SK-N-SH (cell line): ENCODE measurements at regions not wholly inside any gene's neighbourhood (a gene's known extent, or its start where the extent isn't known, plus 50 kb on each side); places are given as distances from the start of the nearest gene placed in this dataset.
A peak's percentile ranks its signal among the peaks of the same experiment; 100 is the strongest.

ENCODE experiments used
- CTCF ChIA-PET: fragments of 300-600, 350-600 bp; formaldehyde crosslinking; extraction: SDS; loops from one replicate; lab custom pipeline; 2021; lab: Yijun Ruan, JAX
- POLR2A ChIA-PET: fragments of 350-600 bp; sonication (Branson Sonifier 250); formaldehyde crosslinking; extraction: SDS; loops from one replicate; lab custom pipeline; 2020; ENCODE audit warnings: antibody characterized with exemption, inconsistent platforms; lab: Yijun Ruan, JAX
- DNase-seq: peaks from one replicate; pipeline ENCODE4 v3.0.0; 2012
- H2AFZ ChIP-seq: fragments of 200-600 bp; sonication (generic); 2 replicates; pipeline ENCODE4 v1.8.1; 2016; ENCODE audit warnings: antibody characterized with exemption, mild to moderate bottlenecking, low read depth
- H3F3A ChIP-seq: fragments of 200-600 bp; sonication (generic); replicated peaks from 2 replicates; pipeline ENCODE3; 2016; ENCODE audit warnings: antibody characterized with exemption, mild to moderate bottlenecking; ENCODE audit not compliant: insufficient read depth
- H3K27ac ChIP-seq, 2 experiments: fragments of 200-500 bp in 1 of 2; fragments of 200-600 bp in 1 of 2; sonication (Bioruptor generic) in 1 of 2; sonication (generic), shearing (Covaris generic) in 1 of 2; 2 replicates each; pipeline versions ENCODE4 v1.5.1 to v1.6.1; 2014 to 2016; ENCODE audit warnings: low read depth in 2 of 2, inconsistent platforms in 1 of 2, low read length in 1 of 2, mild to moderate bottlenecking in 1 of 2, mixed read lengths in 1 of 2
- H3K27me3 ChIP-seq: fragments of 200-600 bp; sonication (generic), shearing (Covaris generic); 2 replicates; pipeline ENCODE4 v1.6.1; 2016; ENCODE audit warnings: mixed run types; ENCODE audit not compliant: insufficient read depth
- H3K36me3 ChIP-seq, 2 experiments: fragments of 200-500 bp in 1 of 2; fragments of 200-600 bp in 1 of 2; sonication (Bioruptor generic) in 1 of 2; sonication (generic) in 1 of 2; replicated peaks in 1 of 2; 2 replicates each; pipeline versions ENCODE3 to v1.5.1; 2014 to 2016; ENCODE audit warnings: low read length in 1 of 2, mild to moderate bottlenecking in 1 of 2; ENCODE audit not compliant: insufficient read depth in 2 of 2, control insufficient read depth in 1 of 2
- H3K4me1 ChIP-seq, 2 experiments: fragments of 200-500 bp in 1 of 2; fragments of 200-600 bp in 1 of 2; sonication (Bioruptor generic) in 1 of 2; sonication (generic), shearing (Covaris generic) in 1 of 2; 2 replicates each; pipeline versions ENCODE4 v1.5.1 to v1.6.1; 2014 to 2016; ENCODE audit warnings: low read depth in 1 of 2, low read length in 1 of 2, mixed run types in 1 of 2; ENCODE audit not compliant: insufficient read depth in 2 of 2, control insufficient read depth in 1 of 2
- H3K4me2 ChIP-seq: fragments of 200-600 bp; sonication (generic), shearing (Covaris generic); 2 replicates; pipeline ENCODE4 v1.6.1; 2017; ENCODE audit warnings: mixed run types
- H3K4me3 ChIP-seq, 2 experiments: fragments of 200-500 bp in 1 of 2; fragments of 200-600 bp in 1 of 2; sonication (Bioruptor generic) in 1 of 2; sonication (generic), shearing (Covaris generic) in 1 of 2; 2 replicates each; pipeline versions ENCODE4 v1.5.1 to v1.8.1; 2014 to 2016; ENCODE audit warnings: low read depth in 2 of 2, inconsistent platforms in 1 of 2, low read length in 1 of 2, mild to moderate bottlenecking in 1 of 2, mixed read lengths in 1 of 2, moderate library complexity in 1 of 2
- H3K79me2 ChIP-seq: fragments of 200-600 bp; sonication (generic); 2 replicates; pipeline ENCODE4 v1.8.1; 2017; ENCODE audit warnings: mild to moderate bottlenecking; ENCODE audit not compliant: insufficient read depth
- H3K9ac ChIP-seq: fragments of 200-600 bp; sonication (generic); 2 replicates; pipeline ENCODE4 v1.6.1; 2017; ENCODE audit warnings: mixed run types
- H3K9me2 ChIP-seq: fragments of 200-600 bp; sonication (generic); 2 replicates; pipeline ENCODE4 v1.6.1; 2017; ENCODE audit warnings: mixed run types
- H3K9me3 ChIP-seq: fragments of 200-600 bp; sonication (generic); 2 replicates; pipeline ENCODE4 v1.6.1; 2017; ENCODE audit warnings: mixed run types, mild to moderate bottlenecking, moderate library complexity
- H4K20me1 ChIP-seq: fragments of 200-600 bp; sonication (generic); 2 replicates; pipeline ENCODE4 v1.6.1; 2017; ENCODE audit warnings: mild to moderate bottlenecking, mixed run types; ENCODE audit not compliant: insufficient read depth
- FOXM1 ChIP-seq: IDR thresholded peaks from 2 replicates; pipeline ENCODE4 v1.4.0; 2012; ENCODE audit warnings: low read depth, mild to moderate bottlenecking
- GABPA ChIP-seq: IDR thresholded peaks from 2 replicates; pipeline ENCODE4 v1.4.0; 2012; ENCODE audit warnings: low read depth, mild to moderate bottlenecking
- GATA2 ChIP-seq: sonication (generic); formaldehyde crosslinking; IDR thresholded peaks from 2 replicates; pipeline ENCODE4 v1.5.0; 2020; ENCODE audit warnings: mild to moderate bottlenecking, missing genetic modification reagents
- IRF3 ChIP-seq: fragments of 150-350 bp; IDR thresholded peaks from 2 replicates; pipeline ENCODE4 v1.6.1; 2016; ENCODE audit warnings: mild to moderate bottlenecking, low read depth, low read length
- JUND ChIP-seq: IDR thresholded peaks from 2 replicates; pipeline ENCODE4 v1.4.0; 2012
- PBX3 ChIP-seq: IDR thresholded peaks from 2 replicates; pipeline ENCODE4; 2012
- POLR2AphosphoS5 ChIP-seq: IDR thresholded peaks from 2 replicates; pipeline ENCODE4 v1.6.1; 2012; ENCODE audit warnings: low read depth, low read length
- RAD21 ChIP-seq: IDR thresholded peaks from 2 replicates; pipeline ENCODE4 v1.6.1; 2012; ENCODE audit warnings: mild to moderate bottlenecking, low read length
- RCOR1 ChIP-seq: fragments of 150-350 bp; IDR thresholded peaks from 2 replicates; pipeline ENCODE4 v1.6.1; 2017; ENCODE audit warnings: antibody characterized with exemption, low read length
- REST ChIP-seq: IDR thresholded peaks from 2 replicates; pipeline ENCODE4 v1.6.1; 2012; ENCODE audit warnings: mild to moderate bottlenecking, low read depth, low read length, moderate library complexity
- RFX5 ChIP-seq: IDR thresholded peaks from 2 replicates; pipeline ENCODE4 v1.6.1; 2012; ENCODE audit warnings: mild to moderate bottlenecking, improper control_type of control experiment, low read length
- SMC3 ChIP-seq: IDR thresholded peaks from 2 replicates; pipeline ENCODE4 v1.6.1; 2012; ENCODE audit warnings: low read depth, low read length, improper control_type of control experiment
- TAF1 ChIP-seq: IDR thresholded peaks from 2 replicates; pipeline ENCODE4 v1.6.1; 2012; ENCODE audit warnings: low read depth, mild to moderate bottlenecking, low read length, moderate library complexity, borderline replicate concordance
- TEAD4 ChIP-seq: IDR thresholded peaks from 2 replicates; pipeline ENCODE4 v1.4.0; 2012; ENCODE audit warnings: mild to moderate bottlenecking, borderline replicate concordance; ENCODE audit not compliant: insufficient read depth
- WGBS: methylation state at CpG from one replicate; pipeline ENCODE4 v1.1.6; 2017; ENCODE audit warnings: low lambda C conversion rate; 5-methylcytosine and 5-hydroxymethylcytosine counted together

DNA sequence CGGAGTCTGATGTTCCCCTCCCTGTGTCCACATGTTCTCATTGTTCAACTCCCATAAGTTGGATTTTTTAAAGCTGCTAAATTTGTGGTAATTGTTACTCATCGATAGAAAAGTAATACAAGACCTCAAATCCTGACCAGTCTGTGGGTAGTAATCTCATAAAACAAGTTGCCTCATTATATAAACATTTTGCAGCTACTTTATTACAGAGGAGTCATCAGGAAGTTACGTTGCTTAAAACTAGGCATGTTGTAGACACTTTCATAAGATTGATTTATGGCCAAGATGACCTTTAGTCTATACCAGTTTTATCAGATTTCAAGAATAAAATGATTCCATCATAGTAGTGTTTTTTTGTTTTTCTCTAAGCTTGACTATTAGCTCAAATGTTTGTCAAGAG is 208.8 kb downstream of the GIPC2 start:
- Histone ChIP-seq H3K4me2 (no peak overlapping the region), H2AFZ (no peak overlapping the region), H3K9me3 (no peaks in the 10 kb centered on the region), H3K9ac (no peak overlapping the region), H3K79me2 (no peaks in the 10 kb centered on the region), H3K9me2 (no peaks in the 10 kb centered on the region), H3K36me3 (no peaks in the 10 kb centered on the region), H4K20me1 (no peaks in the 10 kb centered on the region), H3K4me1 (no peaks in the 10 kb centered on the region), H3K27me3 (no peaks in the 10 kb centered on the region)
- 68% methylated on average over 3 of the region's 3 CpGs for WGBS
- POLR2A ChIA-PET, result no interaction called here
- DNase-seq, result no peak
- peak; percentile 50; the same call in 1 of the 2 replicates for TF ChIP-seq PBX3
- TF ChIP-seq REST, result no peak
- TF ChIP-seq, all 33 proteins: peak for 1
- Histone ChIP-seq H3F3A (no peaks in the 10 kb centered on the region), H3K4me3 (no peak overlapping the region), H3K27ac (no peak overlapping the region)
- CTCF ChIA-PET, result no interaction called here

GRCh38 chr1:78255383-78255782 is 209.6 kb downstream of the GIPC2 start:
- no peak overlapping the region for H3K9ac ChIP-seq
- H3K9me2 ChIP-seq, result no peaks in the 10 kb centered on the region
- H3K4me3 ChIP-seq, result no peak overlapping the region
- H3K9me3 ChIP-seq, result no peaks in the 10 kb centered on the region
- H3F3A ChIP-seq, result no peaks in the 10 kb centered on the region
- 67% methylated on average over 2 of the region's 2 CpGs for WGBS
- H3K4me1 ChIP-seq, result no peaks in the 10 kb centered on the region
- TF ChIP-seq RAD21, result no peak
- no peak for TF ChIP-seq PBX3
- no peak for TF ChIP-seq SMC3
- TF ChIP-seq POLR2AphosphoS5, result no peak
- TF ChIP-seq GABPA, result no peak
- no peak for TF ChIP-seq RFX5
- TF ChIP-seq GATA2 (CRISPR knock-in tag), result no peak
- no peak for TF ChIP-seq IRF3
- no peak for TF ChIP-seq TAF1
- no peak for TF ChIP-seq JUND
- TF ChIP-seq RCOR1, result no peak
- no peak for TF ChIP-seq FOXM1
- TF ChIP-seq TEAD4, result no peak
- H4K20me1 ChIP-seq, result no peaks in the 10 kb centered on the region
- H3K36me3 ChIP-seq, result no peaks in the 10 kb centered on the region
- no peaks in the 10 kb centered on the region for H3K79me2 ChIP-seq
- CTCF ChIA-PET, result interaction anchor here (2.1 kb wide), 1 partner anchor 78 kb away, joined by 6 read pairs; no protein-coding TSS in a partner anchor
- no peaks in the 10 kb centered on the region for H3K27me3 ChIP-seq
- DNase-seq, result no peak
- POLR2A ChIA-PET, result no interaction called here
- no peak overlapping the region for H2AFZ ChIP-seq
- H3K4me2 ChIP-seq, result no peak overlapping the region
- no peak overlapping the region for H3K27ac ChIP-seq
